Kidney (tissue), 13 donors: ENCODE measurements at regions not wholly inside any gene's neighbourhood (a gene's known extent, or its start where the extent isn't known, plus 50 kb on each side); places are given as distances from the start of the nearest gene placed in this dataset.

Experiments used
- DNase-seq, 5 donors: peaks; one replicate each; pipeline ENCODE4 v3.0.0-alpha.2; 2013 to 2020
- FAIRE-seq: peaks from 2 replicates; lab custom pipeline; 2012; peaks lifted over from hg19 to GRCh38; lab: Jason Lieb, UNC
- H3K27ac ChIP-seq, 2 donors: one replicate each; pipeline ENCODE4 v1.7.0; 2013; ENCODE audit warnings: low read depth in 2 of 2, low read length in 2 of 2, inconsistent platforms in 1 of 2
- H3K27me3 ChIP-seq: one replicate; pipeline ENCODE4 v1.7.1; 2013; ENCODE audit warnings: low read length, inconsistent platforms; ENCODE audit not compliant: control insufficient read depth, insufficient read depth
- H3K36me3 ChIP-seq, 3 donors: one replicate each; pipeline versions ENCODE4 v1.7.0 to v1.7.1; 2013; ENCODE audit warnings: low read length in 3 of 3, control low read depth in 1 of 3, inconsistent platforms in 1 of 3; ENCODE audit not compliant: insufficient read depth in 3 of 3, control insufficient read depth in 2 of 3
- H3K4me1 ChIP-seq, 3 donors: one replicate each; pipeline versions ENCODE4 v1.7.0 to v1.7.1; 2013; ENCODE audit warnings: low read length in 3 of 3, inconsistent platforms in 1 of 3, low read depth in 1 of 3; ENCODE audit not compliant: control insufficient read depth in 2 of 3, insufficient read depth in 2 of 3
- H3K4me3 ChIP-seq, 3 donors: one replicate each; pipeline versions ENCODE4 v1.7.0 to v1.8.1; 2013; ENCODE audit warnings: low read length in 3 of 3, control low read depth in 1 of 3, inconsistent platforms in 1 of 3
- H3K9ac ChIP-seq, 3 donors: one replicate each; pipeline versions ENCODE4 v1.7.0 to v1.7.1; 2013; ENCODE audit warnings: low read length in 3 of 3, control low read depth in 1 of 3, inconsistent platforms in 1 of 3
- H3K9me3 ChIP-seq, 3 donors: one replicate each; pipeline versions ENCODE4 v1.7.0 to v1.7.1; 2013; ENCODE audit warnings: low read length in 3 of 3, control low read depth in 1 of 3, inconsistent platforms in 1 of 3; ENCODE audit not compliant: control insufficient read depth in 2 of 3, insufficient read depth in 1 of 3
- CTCF ChIP-seq: IDR thresholded peaks from 3 replicates; pipeline ENCODE4 v1.5.1; 2012; ENCODE audit warnings: mild to moderate bottlenecking, moderate library complexity, borderline replicate concordance; ENCODE audit not compliant: insufficient read depth; ENCODE audit errors: extremely low read depth
- intact Hi-C: fragments of 100-400 bp; cut with DNase I; formaldehyde crosslinking; loops from one replicate; pipeline ENCODE4 v1.11.1; 2022
- donor health status: control.
- donor health status: control.
- donor health status: control.
- donor health status: control.
- donor health status: control.
- donor health status: DM: yes; HTN: yes; CAD: no.
- donor health status: Normal renal cell carcinoma (clear cell type).

GRCh38 chr12:92402415-92402814, 256.8 kb upstream of the BTG1 start:
- H3K9ac ChIP-seq = no peak overlapping the region
- no peak for TF ChIP-seq CTCF
- H3K4me1 ChIP-seq = peaks cover 0 to 2% (median 0%) of the 10 kb centered on the region in 3 donors
- no peak overlapping the region for H3K27ac ChIP-seq
- intact Hi-C loops = no loop called here
- H3K27me3 ChIP-seq = no peaks in the 10 kb centered on the region
- no peaks in the 10 kb centered on the region for H3K9me3 ChIP-seq
- no peaks in the 10 kb centered on the region for H3K36me3 ChIP-seq
- no peak for DNase-seq
- H3K4me3 ChIP-seq = no peak overlapping the region
- FAIRE-seq = no peak

- Histone ChIP-seq H3K27ac (no peak overlapping the region), H3K27me3 (no peaks in the 10 kb centered on the region), H3K36me3 (no peaks in the 10 kb centered on the region), H3K4me1 (peaks cover 0 to 2% (median 0%) of the 10 kb centered on the region in 3 donors), H3K4me3 (no peak overlapping the region), H3K9ac (no peak overlapping the region), H3K9me3 (no peaks in the 10 kb centered on the region)
- no peak for DNase-seq
- FAIRE-seq = no peak
- intact Hi-C loops = no loop called here
- TF ChIP-seq CTCF = no peak
Measured at GRCh38 chr12:92400006-92400405, 254.4 kb upstream of the BTG1 start.

GRCh38 chr12:92398565-92399309, 253.1 kb upstream of the BTG1 start:
- Histone ChIP-seq H3K9me3 (no peaks in the 10 kb centered on the region), H3K9ac (no peak overlapping the region), H3K4me3 (no peak overlapping the region), H3K27ac (no peak overlapping the region), H3K36me3 (no peaks in the 10 kb centered on the region), H3K27me3 (no peaks in the 10 kb centered on the region), H3K4me1 (no peaks in the 10 kb centered on the region)
- intact Hi-C loops = no loop called here
- no peak for TF ChIP-seq CTCF
- DNase-seq (no peak), FAIRE-seq (no peak)
